ENCODE measurements at regions not wholly inside any gene's neighbourhood (a gene's known extent, or its start where the extent isn't known, plus 50 kb on each side); places are given as distances from the start of the nearest gene placed in this dataset.

- TF ChIP-seq GATA3 (IDR thresholded peaks at IDR 0.05; ENCODE audit: low read depth, low read length) (no peak), GATA2 (IDR thresholded peaks at IDR 0.05; ENCODE audit: low read depth, low read length) (no peak)
Observed at GRCh38 chr4:189809241-189809735, 131.4 kb upstream of the FRG1 start.

GRCh38 chr4:189809839-189810238, 130.8 kb upstream of the FRG1 start:
- TF ChIP-seq GATA3 (IDR thresholded peaks at IDR 0.05; ENCODE audit: low read depth, low read length) = no peak
- no peak for TF ChIP-seq GATA2 (IDR thresholded peaks at IDR 0.05; ENCODE audit: low read depth, low read length)

GRCh38 chr4:189815404-189816192, 125.1 kb upstream of the FRG1 start:
- TF ChIP-seq GATA3 (IDR thresholded peaks at IDR 0.05; ENCODE audit: low read depth, low read length) (no peak), GATA2 (IDR thresholded peaks at IDR 0.05; ENCODE audit: low read depth, low read length) (no peak)

GRCh38 chr4:189822326-189822725, 118.3 kb upstream of the FRG1 start:
- TF ChIP-seq GATA3 (IDR thresholded peaks at IDR 0.05; ENCODE audit: low read depth, low read length) = no peak
- no peak for TF ChIP-seq GATA2 (IDR thresholded peaks at IDR 0.05; ENCODE audit: low read depth, low read length)

- TF ChIP-seq GATA2 (IDR thresholded peaks at IDR 0.05; ENCODE audit: low read depth, low read length) = no peak
- TF ChIP-seq GATA3 (IDR thresholded peaks at IDR 0.05; ENCODE audit: low read depth, low read length) = no peak
Observed at GRCh38 chr4:189823591-189823990, 117.1 kb upstream of the FRG1 start.

- no peak for TF ChIP-seq GATA2 (IDR thresholded peaks at IDR 0.05; ENCODE audit: low read depth, low read length)
- no peak for TF ChIP-seq GATA3 (IDR thresholded peaks at IDR 0.05; ENCODE audit: low read depth, low read length)
Observed at GRCh38 chr4:189825466-189825865, 115.2 kb upstream of the FRG1 start.

GRCh38 chr4:189826657-189827056, 114.0 kb upstream of the FRG1 start:
- TF ChIP-seq GATA2 (IDR thresholded peaks at IDR 0.05; ENCODE audit: low read depth, low read length) = no peak
- no peak for TF ChIP-seq GATA3 (IDR thresholded peaks at IDR 0.05; ENCODE audit: low read depth, low read length)

GRCh38 chr4:189828081-189828697, 112.5 kb upstream of the FRG1 start:
- TF ChIP-seq GATA2 (IDR thresholded peaks at IDR 0.05; ENCODE audit: low read depth, low read length) (no peak), GATA3 (IDR thresholded peaks at IDR 0.05; ENCODE audit: low read depth, low read length) (no peak)

- TF ChIP-seq GATA2 (IDR thresholded peaks at IDR 0.05; ENCODE audit: low read depth, low read length) = no peak
- TF ChIP-seq GATA3 (IDR thresholded peaks at IDR 0.05; ENCODE audit: low read depth, low read length) = no peak
Observed at GRCh38 chr4:189832528-189832927, 108.1 kb upstream of the FRG1 start.

GRCh38 chr4:189834616-189835015, 106.1 kb upstream of the FRG1 start:
- TF ChIP-seq GATA2 (IDR thresholded peaks at IDR 0.05; ENCODE audit: low read depth, low read length) (no peak), GATA3 (IDR thresholded peaks at IDR 0.05; ENCODE audit: low read depth, low read length) (no peak)

- no peak for TF ChIP-seq GATA3 (IDR thresholded peaks at IDR 0.05; ENCODE audit: low read depth, low read length)
Observed at GRCh38 chr4:189835505-189835904, 105.2 kb upstream of the FRG1 start.

- TF ChIP-seq GATA3 (IDR thresholded peaks at IDR 0.05; ENCODE audit: low read depth, low read length) (no peak), GATA2 (IDR thresholded peaks at IDR 0.05; ENCODE audit: low read depth, low read length) (no peak)
Observed at GRCh38 chr4:189837471-189837870, 103.2 kb upstream of the FRG1 start.

GRCh38 chr4:189838821-189839497, 101.7 kb upstream of the FRG1 start:
- TF ChIP-seq GATA2 (IDR thresholded peaks at IDR 0.05; ENCODE audit: low read depth, low read length) (no peak), GATA3 (IDR thresholded peaks at IDR 0.05; ENCODE audit: low read depth, low read length) (no peak)

GRCh38 chr4:189840356-189840755, 100.3 kb upstream of the FRG1 start:
- TF ChIP-seq GATA2 (IDR thresholded peaks at IDR 0.05; ENCODE audit: low read depth, low read length) = no peak
- no peak for TF ChIP-seq GATA3 (IDR thresholded peaks at IDR 0.05; ENCODE audit: low read depth, low read length)

All from SH-SY5Y (cell line).